Endothelial cell of umbilical vein (primary cell): ENCODE measurements at regions not wholly inside any gene's neighbourhood (a gene's known extent, or its start where the extent isn't known, plus 50 kb on each side); places are given as distances from the start of the nearest gene placed in this dataset.

ENCODE experiments used
- BruUV-seq: library from RNA; stranded (reverse); fragments of 400-500 nt; replicated peaks from 2 replicates; lab custom pipeline; 2021; lab: Mats Ljungman, UMichigan
- CTCF ChIA-PET: fragments of 300-600, 350-600 bp; sonication (Branson Sonifier 250); formaldehyde crosslinking; loops from one replicate; lab custom pipeline; 2021; ENCODE audit warnings: antibody characterized with exemption, inconsistent platforms; lab: Charles Lee
- POLR2A ChIA-PET: fragments of 300-600, 350-600 bp; sonication (Branson Sonifier 250); formaldehyde crosslinking; loops from one replicate; lab custom pipeline; 2021; ENCODE audit warnings: antibody characterized with exemption, inconsistent platforms; lab: Charles Lee
- DNase-seq: peaks from one replicate; pipeline ENCODE4 v3.0.0-alpha.2; 2011; ENCODE audit warnings: low read depth, low spot score
- FAIRE-seq: peaks from 2 replicates; lab custom pipeline; 2011; peaks lifted over from hg19 to GRCh38; lab: Jason Lieb, UNC
- H2AFZ ChIP-seq: 2 replicates; pipeline ENCODE4 v1.6.0; 2012; ENCODE audit warnings: low read depth, low read length, control low read depth, inconsistent platforms
- H3K27ac ChIP-seq: 2 replicates; pipeline ENCODE4 v1.5.1; 2011; ENCODE audit warnings: low read depth, mild to moderate bottlenecking, control low read depth, low read length, moderate library complexity; ENCODE audit not compliant: insufficient read depth
- H3K27me3 ChIP-seq, 2 experiments: 2 replicates each; pipeline versions ENCODE4 v1.6.0 to v1.6.1; 2011; ENCODE audit warnings: low read length in 2 of 2, mixed read lengths in 1 of 2; ENCODE audit not compliant: control insufficient read depth in 2 of 2, insufficient read depth in 2 of 2
- H3K36me3 ChIP-seq, 2 experiments: 2 replicates in 1 of 2; 3 replicates in 1 of 2; pipeline ENCODE4 v1.5.1; 2011; ENCODE audit warnings: low read length in 2 of 2, mild to moderate bottlenecking in 1 of 2, moderate library complexity in 1 of 2; ENCODE audit not compliant: control insufficient read depth in 2 of 2, insufficient read depth in 2 of 2; ENCODE audit errors: extremely low read depth in 1 of 2
- H3K4me1 ChIP-seq: 3 replicates; pipeline ENCODE4 v1.5.1; 2011; ENCODE audit warnings: mild to moderate bottlenecking, low read length; ENCODE audit not compliant: control insufficient read depth, insufficient read depth; ENCODE audit errors: extremely low read depth
- H3K4me2 ChIP-seq: 2 replicates; pipeline ENCODE4 v1.6.1; 2011; ENCODE audit warnings: low read length, control low read depth, mixed read lengths; ENCODE audit not compliant: insufficient read depth
- H3K4me3 ChIP-seq, 3 experiments: fragments of 200-600 bp in 1 of 3; sonication (generic), shearing (Covaris generic) in 1 of 3; replicated peaks in 1 of 3; 2 replicates each; pipeline ENCODE4 v1.5.1; 2011 to 2016; ENCODE audit warnings: control low read depth in 3 of 3, low read length in 3 of 3, mild to moderate bottlenecking in 2 of 3, inconsistent platforms in 1 of 3, low read depth in 1 of 3, moderate library complexity in 1 of 3; ENCODE audit not compliant: insufficient read depth in 1 of 3
- H3K79me2 ChIP-seq: 2 replicates; pipeline ENCODE4 v1.6.0; 2012; ENCODE audit warnings: low read length, inconsistent platforms; ENCODE audit not compliant: control insufficient read depth, insufficient read depth
- H3K9ac ChIP-seq: replicated peaks from 2 replicates; pipeline ENCODE3; 2011; ENCODE audit warnings: low read length, control low read depth; ENCODE audit not compliant: insufficient read depth; ENCODE audit errors: extremely low read depth
- H3K9me1 ChIP-seq: replicated peaks from 3 replicates; pipeline ENCODE4 v1.6.0; 2011; ENCODE audit warnings: mild to moderate bottlenecking, low read length; ENCODE audit not compliant: control insufficient read depth, insufficient read depth; ENCODE audit errors: extremely low read depth
- H3K9me3 ChIP-seq: replicated peaks from 2 replicates; pipeline ENCODE4 v1.5.1; 2012; ENCODE audit warnings: low read length, inconsistent platforms; ENCODE audit not compliant: control insufficient read depth, insufficient read depth
- H4K20me1 ChIP-seq: replicated peaks from 2 replicates; pipeline ENCODE3; 2011; ENCODE audit warnings: mild to moderate bottlenecking, low read length; ENCODE audit not compliant: control insufficient read depth, insufficient read depth; ENCODE audit errors: extremely low read depth
- EZH2 ChIP-seq: IDR thresholded peaks from 2 replicates; pipeline ENCODE4 v1.6.1; 2012; ENCODE audit warnings: borderline replicate concordance, low read depth, mild to moderate bottlenecking, moderate library complexity, low read length, inconsistent platforms; ENCODE audit not compliant: severe bottlenecking
- FOS ChIP-seq: IDR thresholded peaks from 2 replicates; pipeline ENCODE4 v1.6.1; 2011; ENCODE audit warnings: mild to moderate bottlenecking, low read length, moderate library complexity, borderline replicate concordance; ENCODE audit not compliant: insufficient read depth
- GATA2 ChIP-seq: IDR thresholded peaks from 2 replicates; pipeline ENCODE4 v1.7.0; 2011; ENCODE audit warnings: low read depth, mild to moderate bottlenecking, moderate library complexity, mixed read lengths, low read length; ENCODE audit not compliant: insufficient read length, insufficient read depth
- JUN ChIP-seq: IDR thresholded peaks from 2 replicates; pipeline ENCODE4 v1.6.1; 2011; ENCODE audit warnings: borderline replicate concordance, low read depth; ENCODE audit not compliant: insufficient read length, insufficient read depth
- MYC ChIP-seq: IDR thresholded peaks from one replicate; pipeline ENCODE4 v1.6.1; 2011; ENCODE audit warnings: mild to moderate bottlenecking, low read depth, low read length
- POLR2A ChIP-seq: IDR thresholded peaks from 2 replicates; pipeline ENCODE4 v1.6.1; 2012; ENCODE audit warnings: low read depth, mild to moderate bottlenecking, control low read depth, low read length
- POLR2AphosphoS5 ChIP-seq: IDR thresholded peaks from 2 replicates; pipeline ENCODE4 v1.6.1; 2012; ENCODE audit warnings: low read depth, mild to moderate bottlenecking, control low read depth, low read length, moderate library complexity; ENCODE audit not compliant: insufficient read depth
- dilution Hi-C: fragments of 300-500 bp; cut with MboI; formaldehyde crosslinking; loops from one replicate; pipeline ENCODE4 v1.15.0; 2019; ENCODE audit warnings: low sequenced_read_pairs; ENCODE audit not compliant: extremely low pct_ligation_motif_present
- intact Hi-C: fragments of 100-400 bp; cut with micrococcal nuclease; formaldehyde crosslinking; loops from one replicate; pipeline ENCODE4 v1.10.0; 2022
- TF ChIP-seq, protein P1 (sequence below), 2 donors: IDR thresholded peaks; 1 replicate in 1 of 2; 2 replicates in 1 of 2; pipeline ENCODE4 v1.5.1; 2011; ENCODE audit warnings: low read length in 2 of 2, mild to moderate bottlenecking in 2 of 2, moderate library complexity in 2 of 2, control low read depth in 1 of 2, inconsistent platforms in 1 of 2, low read depth in 1 of 2; ENCODE audit not compliant: insufficient read depth in 1 of 2; ENCODE audit errors: extremely low read depth in 1 of 2
- TF ChIP-seq, protein P2 (sequence below): IDR thresholded peaks from 2 replicates; pipeline ENCODE4 v1.6.1; 2011; ENCODE audit not compliant: insufficient read depth, insufficient read length

DNA sequence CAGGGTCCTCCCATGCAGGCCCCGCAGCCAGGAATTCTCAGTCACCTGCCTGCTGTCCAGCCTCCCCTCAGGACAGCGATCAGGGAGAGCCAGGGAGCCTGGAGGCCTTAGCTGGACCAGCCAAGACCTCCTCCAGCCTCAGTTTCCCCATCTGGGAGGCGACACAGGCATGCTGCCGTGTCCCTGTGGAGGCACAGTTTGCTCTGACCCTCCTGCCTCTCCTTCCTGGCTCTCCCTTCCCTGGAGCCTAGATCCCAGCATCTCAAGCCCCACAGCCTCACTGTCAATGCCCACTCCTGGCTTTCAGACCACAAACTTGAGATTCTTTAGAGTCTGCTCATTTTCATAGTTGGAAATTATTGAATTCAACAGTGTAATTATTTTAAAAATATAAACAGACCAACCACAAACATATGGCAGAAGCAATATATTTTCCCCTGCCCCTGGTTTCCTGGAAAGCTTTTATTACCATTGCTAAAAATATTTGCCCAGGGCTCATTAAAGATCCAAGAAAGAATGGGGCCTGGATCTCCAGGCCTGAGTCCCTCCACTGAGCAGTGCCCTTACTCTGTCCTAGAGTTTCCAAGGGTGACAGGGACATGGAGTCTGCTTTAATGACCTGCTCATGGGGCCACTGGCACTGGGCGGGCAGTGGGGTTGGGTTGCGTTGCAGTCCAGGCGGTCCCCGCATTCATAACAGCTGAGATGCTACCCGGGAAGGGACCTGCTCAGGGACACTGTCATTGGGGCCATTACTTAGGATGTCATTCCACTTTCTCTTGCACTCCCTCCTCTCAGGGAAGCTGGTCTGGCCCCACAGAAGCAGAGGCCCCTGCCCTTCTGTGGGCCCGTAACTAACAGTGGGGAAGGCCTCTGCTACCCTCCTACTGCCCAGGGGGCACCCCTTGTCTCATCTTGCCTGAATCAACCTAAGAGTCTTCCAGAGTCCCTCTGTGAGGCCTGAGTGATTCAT lies 81.6 kb upstream of the CHST15 start:
- H3K79me2 ChIP-seq = no peaks in the 10 kb centered on the region
- no peaks in the 10 kb centered on the region for H3K9me1 ChIP-seq
- H3K4me2 ChIP-seq = no peak overlapping the region
- no peak for TF ChIP-seq MYC
- no peak for TF ChIP-seq POLR2A
- no peak for DNase-seq
- no peaks in the 10 kb centered on the region for H4K20me1 ChIP-seq
- intact Hi-C loops (no loop called here), dilution Hi-C loops (no loop called here)
- peaks cover 0 to 2% of the 10 kb centered on the region in 2 experiments for H3K27me3 ChIP-seq
- no peaks in the 10 kb centered on the region for H3K36me3 ChIP-seq
- BruUV-seq = no TSS peak
- no peaks in the 10 kb centered on the region for H3K9me3 ChIP-seq
- ChIA-PET POLR2A (no interaction called here), CTCF (interaction anchor here (1.1 kb wide), 1 partner anchor 20 kb away, joined by 3 read pairs; no protein-coding TSS in a partner anchor)
- H2AFZ ChIP-seq = no peak overlapping the region
- FAIRE-seq = no peak
- no peak overlapping the region for H3K4me3 ChIP-seq
- H3K27ac ChIP-seq = no peak overlapping the region
- H3K4me1 ChIP-seq = no peaks in the 10 kb centered on the region
- no peak overlapping the region for H3K9ac ChIP-seq

DNA sequence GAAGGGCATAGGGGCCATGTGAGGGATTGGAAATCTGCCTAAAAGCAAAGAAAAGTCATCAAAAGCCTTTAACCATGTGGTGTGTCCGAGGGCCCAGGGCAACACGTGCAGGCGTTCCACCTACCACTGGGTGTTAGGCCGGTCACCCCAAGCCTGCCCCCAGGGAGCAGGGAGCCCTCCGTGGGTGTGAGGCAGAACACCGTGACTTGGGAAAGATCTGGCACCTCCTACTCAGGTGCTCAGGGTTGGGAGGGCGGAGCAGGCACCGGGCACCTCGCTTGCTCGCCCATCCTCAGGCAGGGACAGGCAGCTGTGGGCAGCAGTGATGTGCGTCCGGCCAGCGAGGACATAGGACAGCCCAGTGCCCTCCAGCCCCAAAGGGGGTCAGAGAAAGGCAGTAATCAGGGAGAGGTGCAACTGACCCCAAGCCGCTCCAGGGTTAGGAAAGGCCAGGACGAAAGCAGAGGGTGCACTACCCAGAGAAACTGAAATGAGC lies 80.7 kb upstream of the CHST15 start:
- FAIRE-seq (no peak), DNase-seq (no peak)
- H3K4me3 ChIP-seq = no peak overlapping the region
- H3K27ac ChIP-seq = no peak overlapping the region
- no peaks in the 10 kb centered on the region for H3K9me1 ChIP-seq
- BruUV-seq = no TSS peak
- no peak overlapping the region for H2AFZ ChIP-seq
- ChIA-PET CTCF (no interaction called here), POLR2A (no interaction called here)
- intact Hi-C loops (no loop called here), dilution Hi-C loops (no loop called here)
- H3K4me2 ChIP-seq = no peak overlapping the region
- TF ChIP-seq POLR2AphosphoS5 (no peak), JUN (no peak), FOS (no peak), EZH2 (no peak), POLR2A (no peak), GATA2 (no peak), MYC (no peak)
- TF ChIP-seq, protein P1, sequence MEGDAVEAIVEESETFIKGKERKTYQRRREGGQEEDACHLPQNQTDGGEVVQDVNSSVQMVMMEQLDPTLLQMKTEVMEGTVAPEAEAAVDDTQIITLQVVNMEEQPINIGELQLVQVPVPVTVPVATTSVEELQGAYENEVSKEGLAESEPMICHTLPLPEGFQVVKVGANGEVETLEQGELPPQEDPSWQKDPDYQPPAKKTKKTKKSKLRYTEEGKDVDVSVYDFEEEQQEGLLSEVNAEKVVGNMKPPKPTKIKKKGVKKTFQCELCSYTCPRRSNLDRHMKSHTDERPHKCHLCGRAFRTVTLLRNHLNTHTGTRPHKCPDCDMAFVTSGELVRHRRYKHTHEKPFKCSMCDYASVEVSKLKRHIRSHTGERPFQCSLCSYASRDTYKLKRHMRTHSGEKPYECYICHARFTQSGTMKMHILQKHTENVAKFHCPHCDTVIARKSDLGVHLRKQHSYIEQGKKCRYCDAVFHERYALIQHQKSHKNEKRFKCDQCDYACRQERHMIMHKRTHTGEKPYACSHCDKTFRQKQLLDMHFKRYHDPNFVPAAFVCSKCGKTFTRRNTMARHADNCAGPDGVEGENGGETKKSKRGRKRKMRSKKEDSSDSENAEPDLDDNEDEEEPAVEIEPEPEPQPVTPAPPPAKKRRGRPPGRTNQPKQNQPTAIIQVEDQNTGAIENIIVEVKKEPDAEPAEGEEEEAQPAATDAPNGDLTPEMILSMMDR (IDR thresholded peaks at IDR 0.05; ENCODE audit: extremely low read depth in 1 of 2, insufficient read depth in 1 of 2, low read depth in 1 of 2, low read length in 2 of 2) = no peak
- TF ChIP-seq, protein P2, sequence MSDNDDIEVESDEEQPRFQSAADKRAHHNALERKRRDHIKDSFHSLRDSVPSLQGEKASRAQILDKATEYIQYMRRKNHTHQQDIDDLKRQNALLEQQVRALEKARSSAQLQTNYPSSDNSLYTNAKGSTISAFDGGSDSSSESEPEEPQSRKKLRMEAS = no peak
- no peaks in the 10 kb centered on the region for H3K4me1 ChIP-seq
- peaks cover 0 to 2% of the 10 kb centered on the region in 2 experiments for H3K27me3 ChIP-seq
- no peaks in the 10 kb centered on the region for H3K36me3 ChIP-seq
- H3K9ac ChIP-seq = no peak overlapping the region
- no peaks in the 10 kb centered on the region for H4K20me1 ChIP-seq
- H3K9me3 ChIP-seq = no peaks in the 10 kb centered on the region
- no peaks in the 10 kb centered on the region for H3K79me2 ChIP-seq
